Hepatic stellate cell (primary cell): ENCODE measurements at regions not wholly inside any gene's neighbourhood (a gene's known extent, or its start where the extent isn't known, plus 50 kb on each side); places are given as distances from the start of the nearest gene placed in this dataset.
"Not testable (repeated sequence)": the region's sequence is repeated elsewhere in the genome, so short reads cannot be mapped to it uniquely, and the experiment has no call there.

Source experiments
- DNase-seq: peaks from one replicate; pipeline ENCODE4 v3.0.0; 2011; ENCODE audit warnings: low spot score

- DNase-seq: no peak
Observed at GRCh38 chr1:3992103-3992556, 92.1 kb upstream of the C1orf174 start.

GRCh38 chr1:3992746-3993145, 92.7 kb upstream of the C1orf174 start:
- DNase-seq: no peak

GRCh38 chr1:3993619-3994375, 93.7 kb upstream of the C1orf174 start:
- no peak for DNase-seq

GRCh38 chr1:3995141-3995780, 95.2 kb upstream of the C1orf174 start:
- DNase-seq: no peak

GRCh38 chr1:3996846-3997705, 97.0 kb upstream of the C1orf174 start:
- no peak for DNase-seq

GRCh38 chr1:3998086-3998485, 98.0 kb upstream of the C1orf174 start:
- no peak for DNase-seq

- DNase-seq: not testable (repeated sequence)
Observed at GRCh38 chr1:3999514-3999913, 99.4 kb upstream of the C1orf174 start.

GRCh38 chr1:3999941-4000735, 100.1 kb upstream of the C1orf174 start:
- no peak for DNase-seq

- DNase-seq: no peak
Observed at GRCh38 chr1:4000811-4001251, 100.8 kb upstream of the C1orf174 start.

GRCh38 chr1:4001461-4001860, 101.4 kb upstream of the C1orf174 start:
- no peak for DNase-seq

GRCh38 chr1:4002061-4002521, 102.0 kb upstream of the C1orf174 start:
- DNase-seq: no peak

GRCh38 chr1:4002741-4003140, 102.7 kb upstream of the C1orf174 start:
- no peak for DNase-seq

GRCh38 chr1:4003846-4004505, 103.9 kb upstream of the C1orf174 start:
- DNase-seq: no peak

GRCh38 chr1:4004635-4005430, 104.8 kb upstream of the C1orf174 start:
- DNase-seq: no peak

- no peak for DNase-seq
Observed at GRCh38 chr1:4005431-4005830, 105.4 kb upstream of the C1orf174 start.

- DNase-seq: no peak
Observed at GRCh38 chr1:4006676-4007374, 106.8 kb upstream of the C1orf174 start.

GRCh38 chr1:4010284-4010683, 110.2 kb upstream of the C1orf174 start:
- DNase-seq: no peak

GRCh38 chr1:4010814-4011605, 110.9 kb upstream of the C1orf174 start:
- no peak for DNase-seq
